ENCODE measurements at regions not wholly inside any gene's neighbourhood (a gene's known extent, or its start where the extent isn't known, plus 50 kb on each side); places are given as distances from the start of the nearest gene placed in this dataset.
A peak's percentile ranks its signal among the peaks of the same experiment; 100 is the strongest.

- peak; percentile 34 for DNase-seq
These were observed 254.3 kb upstream of the TPM1 start for GRCh38 chr15:62788224-62788623.

- DNase-seq, result no peak
These were observed 252.0 kb upstream of the TPM1 start for GRCh38 chr15:62790546-62790945.

- DNase-seq, result no peak
These were observed 250.9 kb upstream of the TPM1 start for GRCh38 chr15:62791694-62792093.

GRCh38 chr15:62792986-62793751 lies 249.4 kb upstream of the TPM1 start:
- no peak for DNase-seq

GRCh38 chr15:62793752-62794144 lies 248.8 kb upstream of the TPM1 start:
- DNase-seq, result no peak

- no peak for DNase-seq
These were observed 247.4 kb upstream of the TPM1 start for GRCh38 chr15:62795171-62795570.

- no peak for DNase-seq
These were observed 246.5 kb upstream of the TPM1 start for GRCh38 chr15:62795700-62796695.

- no peak for DNase-seq
These were observed 245.4 kb upstream of the TPM1 start for GRCh38 chr15:62797171-62797570.

GRCh38 chr15:62798536-62798935 lies 244.0 kb upstream of the TPM1 start:
- no peak for DNase-seq

GRCh38 chr15:62799037-62799436 lies 243.5 kb upstream of the TPM1 start:
- DNase-seq, result no peak

- DNase-seq, result no peak
These were observed 242.6 kb upstream of the TPM1 start for GRCh38 chr15:62799919-62800318.

- no peak for DNase-seq
These were observed 239.9 kb upstream of the TPM1 start for GRCh38 chr15:62802612-62803011.

- no peak for DNase-seq
These were observed 238.6 kb upstream of the TPM1 start for GRCh38 chr15:62803856-62804400.

- no peak for DNase-seq
These were observed 237.0 kb upstream of the TPM1 start for GRCh38 chr15:62805502-62805901.

- no peak for DNase-seq
These were observed 234.9 kb upstream of the TPM1 start for GRCh38 chr15:62807539-62808130.

- DNase-seq, result no peak
These were observed 233.2 kb upstream of the TPM1 start for GRCh38 chr15:62809115-62809967.

- no peak for DNase-seq
These were observed 232.6 kb upstream of the TPM1 start for GRCh38 chr15:62809968-62810260.

- no peak for DNase-seq
These were observed 230.1 kb upstream of the TPM1 start for GRCh38 chr15:62812515-62812835.

GRCh38 chr15:62816342-62817069 lies 226.0 kb upstream of the TPM1 start:
- no peak for DNase-seq

GRCh38 chr15:62818691-62819090 lies 223.9 kb upstream of the TPM1 start:
- no peak for DNase-seq

- no peak for DNase-seq
These were observed 221.0 kb upstream of the TPM1 start for GRCh38 chr15:62821384-62822131.
